ENCODE measurements at regions not wholly inside any gene's neighbourhood (a gene's known extent, or its start where the extent isn't known, plus 50 kb on each side); places are given as distances from the start of the nearest gene placed in this dataset.

GRCh38 chr5:97714424-97714823 is 531.4 kb upstream of the RIOK2 start:
- no peak overlapping the region for H3K4me3 ChIP-seq
- H3K4me1 ChIP-seq = no peaks in the 10 kb centered on the region
- TF ChIP-seq POLR2AphosphoS5 (IDR thresholded peaks at IDR 0.05) (no peak), POLR2A (IDR thresholded peaks at IDR 0.05; ENCODE audit: low read depth) (no peak), EP300 (IDR thresholded peaks at IDR 0.05) (no peak), CTCF (IDR thresholded peaks at IDR 0.05) (no peak)
- DNase-seq (ENCODE audit: extremely low spot score) = no peak
- no peaks in the 10 kb centered on the region for H3K27me3 ChIP-seq
- intact Hi-C loops (cut with DNase I) = no loop called here
- H3K27ac ChIP-seq (replicated peaks in 1 of 4) = no peak overlapping the region
- H3K9me3 ChIP-seq = no peaks in the 10 kb centered on the region
- no peaks in the 10 kb centered on the region for H3K36me3 ChIP-seq

- intact Hi-C loops (cut with DNase I) = no loop called here
- H3K36me3 ChIP-seq = no peaks in the 10 kb centered on the region
- H3K27ac ChIP-seq (replicated peaks in 1 of 4) = no peak overlapping the region
- H3K9me3 ChIP-seq = peaks cover 0 to 4% (median 2%) of the 10 kb centered on the region in 4 donors
- no peak overlapping the region for H3K4me3 ChIP-seq
- H3K27me3 ChIP-seq = no peaks in the 10 kb centered on the region
- TF ChIP-seq CTCF (IDR thresholded peaks at IDR 0.05) = no peak
- TF ChIP-seq POLR2AphosphoS5 (IDR thresholded peaks at IDR 0.05) = no peak
- TF ChIP-seq EP300 (IDR thresholded peaks at IDR 0.05) = no peak
- TF ChIP-seq POLR2A (IDR thresholded peaks at IDR 0.05; ENCODE audit: low read depth) = no peak
- 4% methylated on average over 1 of the region's 1 CpG for WGBS
- DNase-seq (ENCODE audit: extremely low spot score) = no peak
- no peaks in the 10 kb centered on the region for H3K4me1 ChIP-seq
Measured at GRCh38 chr5:97726106-97726505, 543.1 kb upstream of the RIOK2 start.

- no peaks in the 10 kb centered on the region for H3K9me3 ChIP-seq
- no peak overlapping the region for H3K27ac ChIP-seq (replicated peaks in 1 of 4)
- no peak for DNase-seq (ENCODE audit: extremely low spot score)
- no peaks in the 10 kb centered on the region for H3K4me1 ChIP-seq
- intact Hi-C loops (cut with DNase I) = no loop called here
- 87% methylated on average over 7 of the region's 7 CpGs for WGBS
- TF ChIP-seq CTCF (IDR thresholded peaks at IDR 0.05) (no peak), EP300 (IDR thresholded peaks at IDR 0.05) (no peak), POLR2AphosphoS5 (IDR thresholded peaks at IDR 0.05) (no peak), POLR2A (IDR thresholded peaks at IDR 0.05; ENCODE audit: low read depth) (no peak)
- no peak overlapping the region for H3K4me3 ChIP-seq
- H3K36me3 ChIP-seq = no peaks in the 10 kb centered on the region
- no peaks in the 10 kb centered on the region for H3K27me3 ChIP-seq
Measured at GRCh38 chr5:97728920-97729319, 545.9 kb upstream of the RIOK2 start.

GRCh38 chr5:97729938-97730337 is 546.9 kb upstream of the RIOK2 start:
- Histone ChIP-seq H3K9me3 (no peaks in the 10 kb centered on the region), H3K27me3 (no peaks in the 10 kb centered on the region), H3K4me3 (no peak overlapping the region), H3K4me1 (no peaks in the 10 kb centered on the region), H3K36me3 (no peaks in the 10 kb centered on the region), H3K27ac (replicated peaks in 1 of 4) (no peak overlapping the region)
- intact Hi-C loops (cut with DNase I) = no loop called here
- DNase-seq (ENCODE audit: extremely low spot score) = no peak
- TF ChIP-seq CTCF (IDR thresholded peaks at IDR 0.05) = no peak
- no peak for TF ChIP-seq POLR2AphosphoS5 (IDR thresholded peaks at IDR 0.05)
- TF ChIP-seq EP300 (IDR thresholded peaks at IDR 0.05) = no peak
- no peak for TF ChIP-seq POLR2A (IDR thresholded peaks at IDR 0.05; ENCODE audit: low read depth)

GRCh38 chr5:97735209-97735608 is 552.2 kb upstream of the RIOK2 start:
- no peak overlapping the region for H3K27ac ChIP-seq (replicated peaks in 1 of 4)
- H3K4me3 ChIP-seq = no peak overlapping the region
- no peaks in the 10 kb centered on the region for H3K9me3 ChIP-seq
- no peaks in the 10 kb centered on the region for H3K4me1 ChIP-seq
- no peaks in the 10 kb centered on the region for H3K27me3 ChIP-seq
- WGBS = 81% methylated on average over 3 of the region's 3 CpGs
- TF ChIP-seq EP300 (IDR thresholded peaks at IDR 0.05) (no peak), POLR2A (IDR thresholded peaks at IDR 0.05; ENCODE audit: low read depth) (no peak), CTCF (IDR thresholded peaks at IDR 0.05) (no peak), POLR2AphosphoS5 (IDR thresholded peaks at IDR 0.05) (no peak)
- no peak for DNase-seq (ENCODE audit: extremely low spot score)
- no peaks in the 10 kb centered on the region for H3K36me3 ChIP-seq
- intact Hi-C loops (cut with DNase I) = no loop called here
